ENCODE measurements at regions not wholly inside any gene's neighbourhood (a gene's known extent, or its start where the extent isn't known, plus 50 kb on each side); places are given as distances from the start of the nearest gene placed in this dataset.

- no TSS peak for BruUV-seq (replicated peaks)
- CTCF ChIA-PET: interaction anchor here (0.7 kb wide), 1 partner anchor 1901 kb away, joined by 11 read pairs; no protein-coding TSS in a partner anchor
Measured at GRCh38 chr18:70732188-70732587, 443.3 kb downstream of the SOCS6 start.

GRCh38 chr18:70720607-70721006, 431.8 kb downstream of the SOCS6 start:
- H3K4me3 ChIP-seq (ENCODE audit: low read depth in 2 of 2, low read length in 2 of 2): no peak overlapping the region
- no peaks in the 10 kb centered on the region for H3K36me3 ChIP-seq (ENCODE audit: control insufficient read depth, insufficient read depth, low read length)
- TF ChIP-seq POLR2AphosphoS5 (IDR thresholded peaks at IDR 0.05; ENCODE audit: low read depth, low read length) (no peak), TCF7L2 (IDR thresholded peaks at IDR 0.05; ENCODE audit: low read depth, low read length) (no peak), SIN3A (IDR thresholded peaks at IDR 0.05; ENCODE audit: borderline replicate concordance, insufficient read depth, low read depth, low read length) (no peak), REST (IDR thresholded peaks at IDR 0.05; ENCODE audit: insufficient read depth in 1 of 2, low read depth in 2 of 2, low read length in 1 of 2) (no peak), CTCF (IDR thresholded peaks at IDR 0.05) (no peak)
- no TSS peak for BruUV-seq (replicated peaks)
- ATAC-seq (no peak), DNase-seq (ENCODE audit: low read depth, low spot score) (no peak)
- in situ Hi-C loops (cut with HindIII; ENCODE audit: low pct_unique_long_range_greater_than_20kb, low sequenced_read_pairs) (no loop called here), intact Hi-C loops (cut with micrococcal nuclease; ENCODE audit: unreplicated experiment) (no loop called here)
- no peak overlapping the region for H3K27ac ChIP-seq (ENCODE audit: low read length)
- POLR2A ChIA-PET: interaction anchor here (0.6 kb wide), 1 partner anchor 1363 kb away, joined by 5 read pairs; no protein-coding TSS in a partner anchor
- H3K4me1 ChIP-seq (ENCODE audit: control insufficient read depth, insufficient read depth, low read length): no peaks in the 10 kb centered on the region
- H3K9me3 ChIP-seq (ENCODE audit: control insufficient read depth, insufficient read depth, low read depth, low read length): no peaks in the 10 kb centered on the region
- CTCF ChIA-PET: no interaction called here
- H3K27me3 ChIP-seq (ENCODE audit: control insufficient read depth, insufficient read depth, low read length): no peaks in the 10 kb centered on the region

More at GRCh38 chr18:70732188-70732587, 443.3 kb downstream of the SOCS6 start:
- no peak for DNase-seq (ENCODE audit: low read depth, low spot score)
- no peak overlapping the region for H3K27ac ChIP-seq (ENCODE audit: low read length)
- H3K4me1 ChIP-seq (ENCODE audit: control insufficient read depth, insufficient read depth, low read length): no peaks in the 10 kb centered on the region
- H3K27me3 ChIP-seq (ENCODE audit: control insufficient read depth, insufficient read depth, low read length): no peaks in the 10 kb centered on the region
- ATAC-seq: no peak
- intact Hi-C loops (cut with micrococcal nuclease; ENCODE audit: unreplicated experiment): no loop called here
- H3K9me3 ChIP-seq (ENCODE audit: control insufficient read depth, insufficient read depth, low read depth, low read length): no peaks in the 10 kb centered on the region
- POLR2A ChIA-PET: no interaction called here
- H3K4me3 ChIP-seq (ENCODE audit: low read depth in 2 of 2, low read length in 2 of 2): no peak overlapping the region
- in situ Hi-C loops (cut with HindIII; ENCODE audit: low pct_unique_long_range_greater_than_20kb, low sequenced_read_pairs): no loop called here
- TF ChIP-seq REST (IDR thresholded peaks at IDR 0.05; ENCODE audit: insufficient read depth in 1 of 2, low read depth in 2 of 2, low read length in 1 of 2) (no peak), POLR2AphosphoS5 (IDR thresholded peaks at IDR 0.05; ENCODE audit: low read depth, low read length) (no peak), SIN3A (IDR thresholded peaks at IDR 0.05; ENCODE audit: borderline replicate concordance, insufficient read depth, low read depth, low read length) (no peak), TCF7L2 (IDR thresholded peaks at IDR 0.05; ENCODE audit: low read depth, low read length) (no peak), CTCF (IDR thresholded peaks at IDR 0.05) (no peak)
- H3K36me3 ChIP-seq (ENCODE audit: control insufficient read depth, insufficient read depth, low read length): no peaks in the 10 kb centered on the region
